Calu3 (cell line): ENCODE measurements at regions not wholly inside any gene's neighbourhood (a gene's known extent, or its start where the extent isn't known, plus 50 kb on each side); places are given as distances from the start of the nearest gene placed in this dataset.

Source experiments
- BruUV-seq: library from RNA; stranded (reverse); fragments of 400-500 nt; replicated peaks from 2 replicates; lab custom pipeline; 2021; lab: Mats Ljungman, UMichigan
- CTCF ChIA-PET: fragments of 300-600 bp; sonication (Branson Sonifier 250); formaldehyde crosslinking; loops from one replicate; lab custom pipeline; 2022; ENCODE audit warnings: antibody characterized with exemption; lab: Charles Lee
- DNase-seq: peaks from one replicate; pipeline ENCODE4 v3.0.0; 2022
- H3K27ac Mint-ChIP-seq: one replicate; pipeline ENCODE4 v1.8.0; 2022; ENCODE audit warnings: mixed read lengths; ENCODE audit not compliant: unreplicated experiment
- H3K27me3 Mint-ChIP-seq: one replicate; pipeline ENCODE4 v1.8.0; 2022; ENCODE audit warnings: mixed read lengths; ENCODE audit not compliant: unreplicated experiment
- H3K36me3 Mint-ChIP-seq: one replicate; pipeline ENCODE4 v1.8.0; 2022; ENCODE audit warnings: mild to moderate bottlenecking, moderate library complexity, mixed read lengths; ENCODE audit not compliant: insufficient read depth, unreplicated experiment
- H3K4me1 Mint-ChIP-seq: one replicate; pipeline ENCODE4 v1.8.0; 2022; ENCODE audit warnings: mild to moderate bottlenecking, low read depth, mixed read lengths; ENCODE audit not compliant: unreplicated experiment
- H3K4me3 Mint-ChIP-seq: one replicate; pipeline ENCODE4 v1.8.0; 2022; ENCODE audit warnings: mild to moderate bottlenecking, low read depth, moderate library complexity, mixed read lengths; ENCODE audit not compliant: unreplicated experiment
- H3K9me3 Mint-ChIP-seq: one replicate; pipeline ENCODE4 v1.8.0; 2022; ENCODE audit warnings: low read depth, mixed read lengths; ENCODE audit not compliant: unreplicated experiment
- intact Hi-C: fragments of 100-400 bp; cut with micrococcal nuclease; formaldehyde crosslinking; loops from one replicate; pipeline ENCODE4 v1.10.0; 2022; ENCODE audit not compliant: unreplicated experiment
- TF ChIP-seq, protein P1 (sequence below): fragments of 200-600 bp; IDR thresholded peaks from one replicate; pipeline ENCODE4 v1.8.0; 2022; ENCODE audit warnings: antibody characterized with exemption; ENCODE audit not compliant: unreplicated experiment

DNA sequence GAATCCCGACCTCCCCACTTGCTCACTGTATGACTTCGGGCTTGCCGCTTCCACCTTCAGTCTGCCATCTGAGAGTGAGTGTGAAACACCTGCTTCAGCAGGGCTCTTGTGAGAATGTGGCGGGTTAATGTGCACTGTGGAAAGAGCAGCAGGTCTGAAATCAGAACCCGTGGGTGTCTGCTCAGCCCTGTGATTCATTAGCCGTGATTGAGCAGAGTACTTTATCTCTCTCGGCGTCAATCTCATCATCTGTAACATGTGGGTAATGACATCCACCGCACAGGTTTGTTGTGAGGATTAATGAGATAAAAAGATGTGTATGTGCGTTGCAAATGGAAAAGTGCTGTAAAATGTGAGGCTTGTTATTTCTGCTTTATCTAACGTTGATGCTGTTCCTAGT is 128.6 kb downstream of the LRATD1 start:
- Mint-ChIP-seq H3K27me3 (no peaks in the 10 kb centered on the region), H3K4me1 (no peaks in the 10 kb centered on the region), H3K27ac (no peak overlapping the region), H3K9me3 (peaks cover 3% of the 10 kb centered on the region), H3K36me3 (no peaks in the 10 kb centered on the region), H3K4me3 (no peak overlapping the region)
- intact Hi-C loops, result no loop called here
- DNase-seq, result no peak
- CTCF ChIA-PET, result no interaction called here
- TF ChIP-seq, protein P1, sequence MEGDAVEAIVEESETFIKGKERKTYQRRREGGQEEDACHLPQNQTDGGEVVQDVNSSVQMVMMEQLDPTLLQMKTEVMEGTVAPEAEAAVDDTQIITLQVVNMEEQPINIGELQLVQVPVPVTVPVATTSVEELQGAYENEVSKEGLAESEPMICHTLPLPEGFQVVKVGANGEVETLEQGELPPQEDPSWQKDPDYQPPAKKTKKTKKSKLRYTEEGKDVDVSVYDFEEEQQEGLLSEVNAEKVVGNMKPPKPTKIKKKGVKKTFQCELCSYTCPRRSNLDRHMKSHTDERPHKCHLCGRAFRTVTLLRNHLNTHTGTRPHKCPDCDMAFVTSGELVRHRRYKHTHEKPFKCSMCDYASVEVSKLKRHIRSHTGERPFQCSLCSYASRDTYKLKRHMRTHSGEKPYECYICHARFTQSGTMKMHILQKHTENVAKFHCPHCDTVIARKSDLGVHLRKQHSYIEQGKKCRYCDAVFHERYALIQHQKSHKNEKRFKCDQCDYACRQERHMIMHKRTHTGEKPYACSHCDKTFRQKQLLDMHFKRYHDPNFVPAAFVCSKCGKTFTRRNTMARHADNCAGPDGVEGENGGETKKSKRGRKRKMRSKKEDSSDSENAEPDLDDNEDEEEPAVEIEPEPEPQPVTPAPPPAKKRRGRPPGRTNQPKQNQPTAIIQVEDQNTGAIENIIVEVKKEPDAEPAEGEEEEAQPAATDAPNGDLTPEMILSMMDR, result no peak
- no TSS peak for BruUV-seq

DNA sequence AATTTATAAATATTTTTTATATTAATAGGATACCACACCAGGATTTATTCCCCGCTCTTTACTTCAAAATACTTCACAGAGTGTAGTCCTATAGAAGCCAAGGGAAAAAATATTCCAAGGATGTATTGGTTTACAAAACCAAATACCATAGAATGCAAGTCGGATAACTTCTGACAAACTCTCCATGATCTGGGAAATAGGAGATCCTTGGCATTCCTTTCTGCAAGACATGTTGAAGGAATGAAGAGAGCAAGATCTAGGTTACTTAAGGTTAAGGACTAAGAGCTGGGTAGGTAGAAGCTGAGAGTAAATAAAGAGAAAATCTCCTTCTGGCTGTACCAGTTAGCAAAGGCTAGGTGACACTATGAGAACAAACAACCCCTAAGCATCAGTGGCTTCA is 141.2 kb downstream of the LRATD1 start:
- no peak overlapping the region for H3K4me3 Mint-ChIP-seq
- TF ChIP-seq, protein P1, result no peak
- CTCF ChIA-PET, result no interaction called here

DNA sequence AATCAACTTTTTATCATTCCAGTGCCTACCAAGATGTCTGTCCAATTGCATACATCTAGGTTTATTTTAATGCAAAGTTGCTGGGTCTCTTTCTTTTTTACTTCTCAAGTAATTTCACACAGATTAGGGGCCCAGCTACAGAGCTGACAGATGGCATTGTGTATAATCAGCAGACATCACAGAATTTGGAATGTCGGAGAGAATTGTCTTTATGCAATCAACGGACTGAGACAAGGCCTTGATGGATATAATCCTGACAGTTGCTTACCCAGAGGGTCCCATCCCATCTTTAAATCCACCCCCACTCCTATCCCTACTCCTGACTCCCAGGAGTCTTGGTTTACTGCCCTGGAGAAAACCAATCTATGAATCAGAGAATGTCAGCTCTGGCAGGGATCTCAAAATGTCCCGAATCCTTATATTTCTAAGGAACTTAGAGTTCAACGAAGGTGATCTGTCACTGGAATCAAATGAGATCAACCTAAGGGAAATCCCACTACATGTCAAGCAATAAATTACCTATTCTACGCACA is 142.0 kb downstream of the LRATD1 start:
- intact Hi-C loops, result no loop called here
- no peak overlapping the region for H3K27ac Mint-ChIP-seq
- CTCF ChIA-PET, result no interaction called here
- BruUV-seq, result no TSS peak
- TF ChIP-seq, protein P1, result no peak
- no peaks in the 10 kb centered on the region for H3K27me3 Mint-ChIP-seq
- H3K9me3 Mint-ChIP-seq, result peaks cover 10% of the 10 kb centered on the region
- H3K4me1 Mint-ChIP-seq, result peaks cover 12% of the 10 kb centered on the region
- DNase-seq, result no peak
- H3K36me3 Mint-ChIP-seq, result no peaks in the 10 kb centered on the region
- no peak overlapping the region for H3K4me3 Mint-ChIP-seq

More for the DNA sequence above, 141.2 kb downstream of the LRATD1 start:
- Mint-ChIP-seq H3K4me1 (peaks cover 8% of the 10 kb centered on the region), H3K36me3 (no peaks in the 10 kb centered on the region), H3K27me3 (no peaks in the 10 kb centered on the region), H3K27ac (no peak overlapping the region), H3K9me3 (peaks cover 12% of the 10 kb centered on the region)
- no TSS peak for BruUV-seq
- intact Hi-C loops, result no loop called here
- DNase-seq, result no peak

DNA sequence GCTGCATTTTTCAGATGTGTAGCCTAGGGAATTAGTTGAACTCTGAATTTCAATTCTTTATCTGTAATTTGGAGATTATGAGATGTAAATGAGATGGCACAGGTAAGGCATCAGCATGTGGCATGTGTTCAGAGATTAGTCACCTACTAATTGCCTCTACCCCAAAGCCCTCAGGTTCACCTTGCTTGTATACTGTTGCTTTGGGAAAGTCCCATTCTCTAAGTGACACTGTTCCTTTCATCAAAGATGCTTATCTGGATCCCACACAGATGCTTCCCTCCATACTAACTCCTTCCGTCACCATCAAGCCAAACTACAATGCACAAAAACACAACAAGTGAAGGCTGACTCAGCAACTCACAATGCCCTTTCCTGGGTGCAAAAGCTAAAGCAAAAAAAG is 143.7 kb downstream of the LRATD1 start:
- Mint-ChIP-seq H3K9me3 (peaks cover 8% of the 10 kb centered on the region), H3K36me3 (no peaks in the 10 kb centered on the region), H3K27me3 (no peaks in the 10 kb centered on the region), H3K4me3 (no peak overlapping the region), H3K27ac (no peak overlapping the region), H3K4me1 (peaks cover 25% of the 10 kb centered on the region)
- BruUV-seq, result no TSS peak
- intact Hi-C loops, result no loop called here
- DNase-seq, result peak; percentile 9
- TF ChIP-seq, protein P1, result no peak
- CTCF ChIA-PET, result no interaction called here
